CD4-positive, alpha-beta T cell treated with Interleukin-6 for 4 hours (primary cell): ENCODE measurements at regions not wholly inside any gene's neighbourhood (a gene's known extent, or its start where the extent isn't known, plus 50 kb on each side); places are given as distances from the start of the nearest gene placed in this dataset.

Source experiments
- DNase-seq: peaks from one replicate; pipeline ENCODE4 v3.0.0-alpha.2; 2020; ENCODE audit warnings: mixed read lengths

DNA sequence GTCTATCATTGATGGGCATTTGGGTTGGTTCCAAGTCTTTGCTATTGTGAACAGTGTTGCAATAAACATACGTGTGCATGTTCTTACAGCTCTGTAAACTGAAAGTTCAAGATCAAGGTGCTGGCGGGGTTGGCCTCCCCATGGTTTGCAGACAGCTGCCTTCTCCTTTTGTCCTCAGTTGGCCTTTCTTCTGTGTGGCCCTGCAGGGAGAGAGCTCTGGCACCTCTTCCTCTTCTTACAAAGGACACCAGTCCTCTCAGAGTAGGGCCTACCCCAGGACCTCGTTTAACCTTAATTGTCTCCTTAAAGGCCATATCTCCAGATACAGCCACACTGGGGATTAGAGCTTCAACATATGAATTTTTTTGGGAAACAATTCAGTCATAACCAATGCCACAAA lies 462.7 kb downstream of the TCERG1L start:
- no peak for DNase-seq

DNA sequence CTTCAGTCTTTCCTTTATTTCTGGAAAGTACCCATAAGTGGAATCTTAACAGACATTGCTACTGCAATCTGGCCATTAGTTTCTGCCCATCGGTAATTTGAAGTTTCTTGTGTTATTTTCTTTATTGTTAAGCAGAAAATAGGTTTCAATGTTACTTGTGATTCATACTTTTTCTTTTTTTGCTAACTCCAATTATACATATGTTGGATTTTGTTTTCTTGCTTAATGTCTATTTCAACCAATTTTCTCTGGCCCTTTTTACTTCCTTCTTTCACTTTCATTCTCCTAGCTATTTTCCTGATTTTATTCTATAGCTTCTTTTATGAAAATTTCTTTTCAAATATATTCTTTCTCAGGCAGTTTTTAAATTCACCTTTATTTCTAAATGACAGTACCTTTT lies 457.4 kb downstream of the TCERG1L start:
- no peak for DNase-seq

DNA sequence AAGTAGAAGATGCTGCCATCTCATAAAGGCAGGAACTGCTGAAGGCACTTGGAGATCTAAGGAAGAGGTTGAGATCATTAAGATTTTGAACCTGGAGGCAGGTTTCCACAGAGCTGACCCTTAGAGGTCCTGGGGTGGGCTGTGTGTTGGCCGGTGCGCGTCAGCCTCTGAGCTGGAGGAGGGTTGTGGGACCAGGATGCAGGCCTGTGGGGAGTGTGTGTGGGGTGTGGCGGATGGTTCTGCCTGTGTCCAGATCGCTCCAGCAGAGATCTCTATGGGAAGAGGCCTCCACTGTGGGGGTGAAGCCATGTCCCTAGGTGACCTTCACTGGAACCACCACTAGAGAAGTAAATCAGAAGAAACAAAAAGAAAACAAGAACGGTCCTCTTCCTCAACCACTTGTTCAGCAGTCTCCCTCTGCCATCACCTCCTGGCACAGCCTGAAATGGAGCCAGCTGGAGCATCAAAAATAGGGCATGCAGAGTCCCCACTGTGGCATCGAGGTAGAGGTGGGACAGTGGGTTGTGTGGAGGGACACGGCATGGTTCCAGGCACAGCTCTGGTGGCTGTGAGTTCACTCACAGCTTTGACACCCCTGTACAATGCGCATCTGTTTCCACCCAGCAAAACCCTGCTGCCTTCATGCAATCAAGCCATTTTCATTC lies 453.8 kb downstream of the TCERG1L start:
- no peak for DNase-seq

DNA sequence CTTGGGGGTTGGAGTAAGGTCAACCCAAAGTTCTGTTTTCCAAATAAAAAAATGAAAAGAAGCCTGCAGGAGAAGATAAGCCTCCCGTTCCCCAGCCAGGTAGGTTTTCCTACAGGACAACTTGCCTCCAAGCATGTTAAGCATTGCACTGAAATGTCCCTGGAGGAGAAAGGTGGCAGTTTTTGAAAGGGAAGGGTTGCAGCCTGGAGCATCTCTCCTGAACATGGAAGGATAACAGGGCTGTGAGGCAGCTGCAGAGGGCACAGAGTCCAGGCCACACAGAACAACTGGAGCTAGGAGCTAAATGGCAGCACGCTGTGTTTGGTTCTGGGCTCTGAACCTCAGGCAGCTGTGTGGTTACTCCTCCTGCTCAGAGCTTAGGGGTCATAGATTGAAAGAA lies 452.9 kb downstream of the TCERG1L start:
- DNase-seq, result no peak

DNA sequence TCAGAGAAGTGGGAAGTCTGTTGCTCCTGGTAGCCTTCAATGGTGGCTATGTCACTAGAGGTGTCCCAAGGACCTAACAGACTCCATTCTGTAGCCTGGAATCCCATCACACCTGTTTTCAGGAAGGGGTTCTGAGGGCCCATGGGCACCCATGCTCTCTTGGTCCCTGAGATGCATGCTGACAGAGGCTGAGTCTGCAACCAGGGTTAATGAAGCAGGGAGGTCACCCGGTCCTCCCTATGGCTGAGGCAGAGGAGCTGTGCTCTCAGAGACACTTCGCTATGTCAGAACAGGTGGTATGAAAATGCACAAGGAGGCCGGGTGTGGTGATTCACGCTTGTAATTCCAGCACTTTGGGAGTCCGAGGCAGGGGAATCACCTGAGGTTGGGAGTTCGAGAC lies 452.1 kb downstream of the TCERG1L start:
- no peak for DNase-seq

DNA sequence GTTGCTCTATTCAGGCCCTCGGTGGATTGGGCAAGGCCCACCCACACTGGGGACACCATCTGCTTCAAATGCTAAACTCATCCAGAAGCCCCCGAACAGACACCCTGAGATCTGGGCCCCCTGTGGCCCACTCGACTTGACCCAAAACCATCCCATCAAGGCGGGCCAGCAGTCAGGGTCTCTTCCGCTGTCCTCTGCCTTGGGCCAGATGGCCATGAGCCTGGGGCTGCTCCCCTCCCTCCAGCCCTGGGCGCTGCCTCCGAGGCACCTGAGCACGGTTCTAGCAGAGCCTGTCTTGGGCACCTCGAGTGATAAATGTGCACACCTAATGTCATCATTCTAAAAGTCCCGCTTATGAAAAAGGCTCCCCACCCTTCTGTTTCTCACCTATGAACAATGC lies 449.4 kb downstream of the TCERG1L start:
- no peak for DNase-seq

- no peak for DNase-seq
Measured at GRCh38 chr10:130862626-130863025, 448.9 kb downstream of the TCERG1L start.

DNA sequence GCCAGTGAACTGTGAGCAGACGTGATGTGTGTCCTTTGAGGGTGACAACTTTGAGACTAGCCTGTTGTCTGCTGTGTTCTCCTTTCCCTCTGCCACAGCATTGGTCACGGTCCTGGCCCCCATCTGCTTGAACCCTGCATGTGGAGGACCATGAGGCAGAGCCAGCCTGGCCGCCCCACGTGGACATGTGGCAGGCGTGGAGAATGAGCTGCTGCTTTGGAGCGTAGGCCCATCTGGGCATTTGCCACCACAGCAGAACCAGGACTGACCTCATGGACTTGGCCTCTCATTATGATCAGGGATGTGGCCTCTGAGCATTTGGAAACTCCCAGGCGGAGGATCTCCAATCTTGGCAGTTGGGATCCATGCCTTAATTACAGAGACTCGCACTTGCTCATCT lies 448.5 kb downstream of the TCERG1L start:
- no peak for DNase-seq

DNA sequence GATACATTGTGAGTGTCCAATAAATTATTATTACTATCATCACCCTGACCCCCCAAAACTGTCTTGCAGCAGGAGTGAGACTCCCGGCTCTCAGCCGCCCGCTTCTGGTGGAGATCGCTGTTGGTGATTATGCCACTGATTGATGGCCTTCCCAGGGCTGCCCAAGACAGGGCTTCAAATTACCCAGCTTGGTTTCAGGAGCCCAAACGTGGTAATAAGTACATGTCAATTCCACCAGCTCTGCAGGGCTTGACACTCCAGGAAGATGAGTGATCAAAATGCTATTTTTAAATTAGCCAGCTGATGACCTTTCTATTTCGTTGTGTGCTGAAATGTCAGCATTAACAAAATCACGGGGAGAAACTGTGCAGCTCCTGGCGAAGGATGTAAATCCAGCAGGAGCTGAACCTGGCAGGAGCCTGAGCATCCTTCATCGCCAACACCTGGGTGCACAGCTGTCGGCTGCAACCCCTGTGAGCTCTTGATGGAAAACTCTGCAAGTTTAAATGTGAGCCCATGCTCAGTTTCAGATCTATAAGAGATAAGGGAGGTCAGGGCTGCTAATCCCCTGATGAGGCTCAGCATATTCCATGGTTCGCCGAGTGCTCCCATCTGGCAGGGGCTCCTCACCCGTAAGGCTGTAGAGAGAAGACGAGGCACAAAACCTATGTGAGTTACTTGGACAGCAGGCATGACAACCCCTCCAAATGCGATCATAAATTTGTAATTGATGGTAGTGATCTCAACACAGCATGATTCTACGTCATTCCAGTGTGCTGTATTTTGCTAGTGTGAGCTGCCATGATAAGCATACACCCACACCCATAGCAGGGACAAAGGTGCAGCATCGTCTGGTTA lies 446.3 kb downstream of the TCERG1L start:
- no peak for DNase-seq

DNA sequence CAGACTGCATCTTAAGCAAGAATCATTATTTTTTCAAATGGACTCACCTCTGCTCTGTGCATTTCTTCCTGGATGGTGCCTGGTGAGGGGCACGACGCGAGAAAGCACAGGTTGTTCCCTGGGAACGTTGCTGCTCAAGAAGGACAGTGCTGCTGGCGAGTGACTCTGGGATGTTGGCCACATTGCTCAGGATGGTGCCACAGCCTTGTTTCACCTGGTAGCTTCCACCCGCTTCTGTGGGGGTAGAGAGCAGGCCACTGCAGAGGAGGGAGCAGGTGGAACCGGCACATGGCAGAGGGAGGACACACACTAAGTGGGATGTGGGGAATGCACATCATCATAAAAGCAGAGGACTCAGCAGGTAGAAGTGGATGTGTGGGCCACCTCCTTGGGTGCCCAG lies 444.7 kb downstream of the TCERG1L start:
- no peak for DNase-seq

DNA sequence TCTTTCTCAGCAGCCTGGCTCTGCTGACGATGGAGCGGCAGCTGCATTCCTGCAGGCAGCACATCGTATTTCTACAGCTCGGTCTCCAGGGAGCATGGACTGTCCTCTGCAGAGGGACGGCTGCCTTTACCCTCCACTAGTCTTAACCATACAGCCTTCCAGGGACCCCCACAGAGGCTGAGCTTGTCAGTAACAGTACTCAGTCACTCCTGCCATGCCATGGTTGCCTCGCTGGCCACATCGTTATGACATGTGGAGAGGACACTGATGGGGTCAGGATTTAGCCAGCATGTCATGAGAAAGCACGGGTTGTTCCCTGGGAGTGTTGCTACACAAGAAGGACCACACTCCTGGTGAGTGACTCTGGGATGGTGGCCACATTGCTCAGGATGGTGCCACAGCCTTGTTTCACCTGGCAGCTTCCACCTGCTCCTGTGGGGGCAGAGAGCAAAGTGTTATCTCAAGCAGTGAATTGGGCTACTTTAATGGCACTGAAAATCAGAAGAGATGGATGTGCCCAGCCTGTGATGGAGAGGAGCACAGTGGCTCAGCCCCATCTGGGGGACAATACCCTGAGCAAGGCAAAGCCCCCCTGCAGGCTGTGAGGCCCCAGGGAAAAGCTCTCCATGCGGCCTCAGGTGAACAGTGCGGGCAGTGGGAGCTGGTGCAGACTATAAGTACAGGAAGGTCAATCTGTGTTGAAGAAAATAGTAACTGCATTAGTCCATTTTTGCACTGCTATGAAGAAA lies 443.9 kb downstream of the TCERG1L start:
- DNase-seq, result no peak

GRCh38 chr10:130869179-130869841 lies 442.2 kb downstream of the TCERG1L start:
- DNase-seq, result no peak

- no peak for DNase-seq
Measured at GRCh38 chr10:130871406-130871805, 440.1 kb downstream of the TCERG1L start.

DNA sequence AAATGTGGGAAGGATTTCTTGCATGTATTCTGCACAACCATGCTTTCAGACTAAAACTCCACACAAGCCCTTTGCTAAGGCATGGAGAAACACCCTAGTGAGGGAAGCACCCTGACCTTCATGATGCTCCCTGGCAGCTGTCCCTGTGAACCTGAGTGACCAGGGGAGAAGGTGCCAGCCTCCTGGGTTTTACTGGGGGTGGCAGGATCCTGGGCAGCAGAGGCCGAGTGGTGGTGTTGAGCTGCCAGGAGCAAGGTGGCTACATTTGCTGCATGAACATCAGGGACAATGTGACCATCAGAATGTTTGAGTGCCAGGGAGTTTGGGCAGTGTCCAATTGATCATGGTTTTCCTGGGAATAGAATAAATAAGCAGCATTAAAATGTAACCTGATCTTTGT lies 437.9 kb downstream of the TCERG1L start:
- DNase-seq, result no peak

GRCh38 chr10:130875116-130875515 lies 436.4 kb downstream of the TCERG1L start:
- DNase-seq, result no peak

DNA sequence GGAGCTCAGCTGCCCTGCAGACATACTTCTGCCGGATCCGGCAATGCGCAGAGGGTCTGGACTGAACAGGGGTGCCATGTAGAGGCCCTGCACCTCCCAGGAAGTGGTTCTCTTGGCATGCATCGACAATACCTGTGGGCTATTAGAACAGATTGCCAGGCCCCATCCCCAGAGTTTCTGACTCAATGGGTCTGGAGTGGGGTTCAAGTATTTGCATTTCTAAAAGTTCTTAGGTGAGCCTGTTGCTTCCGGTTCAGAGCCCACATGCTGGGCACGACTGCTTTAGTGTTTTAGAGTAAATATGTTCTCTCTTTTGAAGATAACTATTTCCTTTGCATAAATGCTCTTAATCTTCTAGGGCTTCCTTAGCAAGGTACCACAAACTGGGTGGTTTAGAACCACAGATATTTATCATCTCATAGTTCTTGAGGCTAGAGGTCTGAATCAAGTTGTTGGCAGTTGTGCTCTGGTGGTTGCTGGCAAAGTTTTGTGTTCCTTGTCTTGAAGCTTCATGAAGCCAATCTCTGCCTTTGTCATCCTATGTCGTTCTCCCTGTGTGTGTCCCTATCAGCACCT lies 435.5 kb downstream of the TCERG1L start:
- DNase-seq, result no peak

GRCh38 chr10:130877126-130877525 lies 434.4 kb downstream of the TCERG1L start:
- DNase-seq, result no peak

DNA sequence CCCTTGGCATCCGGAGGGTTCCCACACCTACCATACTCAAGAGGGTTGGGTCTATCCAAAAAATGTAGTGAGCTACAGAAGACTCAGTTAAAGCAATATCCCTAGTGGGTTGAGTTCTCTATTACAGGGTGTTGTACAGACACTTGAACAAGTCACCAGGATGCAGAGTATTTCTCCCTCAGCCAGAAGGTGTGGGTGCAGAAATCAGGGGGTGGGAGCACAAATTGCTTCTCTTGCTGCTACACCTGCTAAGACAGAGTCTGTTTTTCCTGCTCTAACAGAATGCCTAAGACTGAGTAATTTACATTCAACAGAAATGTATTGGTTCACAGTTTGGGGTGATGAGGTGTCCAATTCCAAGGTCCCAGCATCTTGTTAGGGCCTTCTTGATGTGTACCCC lies 433.4 kb downstream of the TCERG1L start:
- DNase-seq, result no peak

DNA sequence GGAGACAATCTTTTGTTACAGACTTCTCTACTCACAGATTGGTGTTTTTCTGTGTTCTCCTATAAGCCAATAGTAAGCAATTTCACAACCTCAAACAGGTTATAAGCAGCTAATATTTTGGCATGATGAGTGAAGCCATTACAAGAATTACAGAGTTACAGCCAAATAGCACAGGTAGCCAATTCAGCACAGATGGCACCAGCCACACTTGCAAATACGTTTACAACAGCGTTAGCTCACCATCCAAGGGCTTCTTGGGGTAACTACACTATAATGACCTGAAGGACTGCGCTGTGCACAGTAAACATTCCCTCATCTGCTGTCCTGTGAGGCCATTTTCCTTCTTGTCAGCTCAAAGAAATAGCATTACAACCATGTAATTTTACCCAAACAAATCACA lies 428.6 kb downstream of the TCERG1L start:
- DNase-seq, result no peak

GRCh38 chr10:130884456-130884855 lies 427.1 kb downstream of the TCERG1L start:
- DNase-seq, result no peak

DNA sequence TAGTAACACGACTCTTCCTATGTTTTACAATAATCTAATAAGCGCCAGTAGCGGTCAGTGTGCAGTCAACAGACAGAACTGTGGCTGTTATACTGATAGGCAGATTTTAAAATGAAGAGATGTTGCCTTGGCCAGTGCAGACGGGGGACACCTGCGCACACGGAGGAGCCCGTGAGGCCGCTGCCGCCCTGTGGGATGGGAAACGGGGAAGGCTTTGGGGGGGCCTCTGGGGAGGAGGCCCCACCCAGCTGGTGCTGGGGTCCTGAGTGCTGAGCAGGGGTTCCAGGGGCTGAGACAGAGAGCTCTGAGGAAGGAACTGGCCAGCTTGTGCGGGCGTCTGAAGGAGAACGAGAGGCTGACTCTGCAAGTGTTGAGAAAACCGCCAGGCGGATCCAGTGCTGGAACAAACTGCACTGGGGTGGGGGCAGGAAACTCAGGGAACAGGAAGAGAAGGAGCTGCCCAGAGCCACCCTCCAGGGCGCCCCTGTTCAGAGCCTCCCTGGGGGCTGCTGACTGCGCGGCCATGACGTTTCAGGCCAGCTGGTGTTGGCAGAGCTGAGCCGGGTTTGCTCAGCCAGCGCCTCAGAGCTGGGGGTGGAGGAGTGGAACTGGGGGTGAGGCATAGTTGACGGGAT lies 426.4 kb downstream of the TCERG1L start:
- DNase-seq, result no peak

DNA sequence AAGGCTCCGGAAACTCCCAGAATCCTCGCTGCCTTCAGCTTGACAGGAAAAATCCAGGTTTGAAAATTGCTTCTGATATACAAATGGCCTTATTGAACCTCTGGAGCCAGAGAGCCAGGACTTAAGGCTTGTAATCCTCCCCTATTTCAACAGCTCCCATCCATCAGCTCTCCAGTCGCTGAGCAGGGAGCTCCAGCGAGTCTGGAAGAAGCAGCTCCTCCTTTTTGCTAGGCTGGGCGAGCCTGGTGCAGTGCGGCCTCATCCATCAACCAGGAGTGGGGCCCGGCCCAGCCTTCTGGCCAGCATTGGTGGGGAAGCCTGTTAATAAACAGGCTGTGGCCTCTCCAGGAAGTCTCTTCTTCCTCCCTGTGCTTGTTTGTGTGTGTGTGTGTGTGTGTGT lies 424.4 kb downstream of the TCERG1L start:
- no peak for DNase-seq
